WTC11 (cell line): ENCODE measurements at regions not wholly inside any gene's neighbourhood (a gene's known extent, or its start where the extent isn't known, plus 50 kb on each side); places are given as distances from the start of the nearest gene placed in this dataset.

Experiments
- ATAC-seq: fragments of 200-7000 bp; cut with Tn5 transposase; 2 replicates; pipeline ENCODE4 v1.10.0; 2021; ENCODE audit warnings: mild to moderate bottlenecking, moderate library complexity
- CTCF ChIA-PET: fragments of 300-600 bp; sonication (Branson Sonifier 250); formaldehyde crosslinking; loops from one replicate; lab custom pipeline; 2021; ENCODE audit warnings: antibody characterized with exemption; lab: Charles Lee
- POLR2A ChIA-PET: fragments of 350-600 bp; sonication (Branson Sonifier 250); formaldehyde crosslinking; loops from one replicate; lab custom pipeline; 2021; ENCODE audit warnings: antibody characterized with exemption; lab: Charles Lee
- DNase-seq: peaks from one replicate; pipeline ENCODE4 v3.0.0; 2021; ENCODE audit warnings: low spot score
- H3K27ac Mint-ChIP-seq: 2 replicates; pipeline ENCODE4 v1.8.0; 2021; ENCODE audit warnings: mixed read lengths
- H3K27me3 Mint-ChIP-seq: 2 replicates; pipeline ENCODE4 v1.8.0; 2021; ENCODE audit warnings: low read depth, mild to moderate bottlenecking, moderate library complexity, mixed read lengths
- H3K36me3 Mint-ChIP-seq: 2 replicates; pipeline ENCODE4 v1.8.0; 2021; ENCODE audit warnings: mixed read lengths
- H3K4me1 Mint-ChIP-seq: 2 replicates; pipeline ENCODE4 v1.8.0; 2022; ENCODE audit warnings: mixed read lengths
- H3K4me3 Mint-ChIP-seq: 2 replicates; pipeline ENCODE4 v1.8.0; 2021; ENCODE audit warnings: mild to moderate bottlenecking, moderate library complexity, mixed read lengths
- H3K9me3 Mint-ChIP-seq: 2 replicates; pipeline ENCODE4 v1.8.0; 2021; ENCODE audit warnings: mixed read lengths
- AR ChIP-seq: fragments of 250-450 bp; sonication (Bioruptor Pico); IDR thresholded peaks from 2 replicates; pipeline ENCODE4 v1.9.0; 2021; ENCODE audit warnings: mild to moderate bottlenecking
- ATF2 ChIP-seq: sonication (generic); formaldehyde crosslinking; IDR thresholded peaks from 2 replicates; pipeline ENCODE4 v1.8.1; 2022; ENCODE audit warnings: low read depth, missing genetic modification reagents, borderline replicate concordance
- FOXJ3 ChIP-seq: sonication (generic); formaldehyde crosslinking; IDR thresholded peaks from 2 replicates; pipeline ENCODE4 v1.9.0; 2021; ENCODE audit warnings: missing genetic modification reagents, mild to moderate bottlenecking, borderline replicate concordance
- FOXK1 ChIP-seq: sonication (generic); formaldehyde crosslinking; IDR thresholded peaks from 2 replicates; pipeline ENCODE4 v1.8.0; 2022; ENCODE audit warnings: mild to moderate bottlenecking, moderate library complexity, missing genetic modification reagents
- GRHL2 ChIP-seq: fragments of 250-450 bp; sonication (Bioruptor Pico); IDR thresholded peaks from 2 replicates; pipeline ENCODE4 v1.8.0; 2022; ENCODE audit warnings: mild to moderate bottlenecking, moderate library complexity; ENCODE audit not compliant: insufficient replicate concordance, severe bottlenecking
- GTF2I ChIP-seq: fragments of 250-450 bp; sonication (Bioruptor Pico); conservative IDR thresholded peaks from 2 replicates; pipeline ENCODE4 v1.4.0; 2021; ENCODE audit warnings: mild to moderate bottlenecking
- IRF2 ChIP-seq: sonication (generic); formaldehyde crosslinking; IDR thresholded peaks from 2 replicates; pipeline ENCODE4 v1.8.0; 2022; ENCODE audit warnings: low read depth, missing genetic modification reagents, borderline replicate concordance
- MLX ChIP-seq: sonication (generic); formaldehyde crosslinking; IDR thresholded peaks from 2 replicates; pipeline ENCODE4 v1.8.1; 2023; ENCODE audit warnings: mild to moderate bottlenecking, missing genetic modification reagents, moderate library complexity
- NR1H2 ChIP-seq: sonication (generic); formaldehyde crosslinking; IDR thresholded peaks from 2 replicates; pipeline ENCODE4 v1.9.0; 2021; ENCODE audit warnings: mild to moderate bottlenecking, moderate library complexity, missing genetic modification reagents
- RELA ChIP-seq: sonication (generic); formaldehyde crosslinking; IDR thresholded peaks from 2 replicates; pipeline ENCODE4 v1.8.1; 2022; ENCODE audit warnings: missing genetic modification reagents, mild to moderate bottlenecking, borderline replicate concordance
- RORB ChIP-seq: fragments of 250-450 bp; sonication (Bioruptor Pico); IDR thresholded peaks from 2 replicates; pipeline ENCODE4 v1.9.0; 2021; ENCODE audit warnings: mild to moderate bottlenecking
- ZBTB43 ChIP-seq: sonication (generic); formaldehyde crosslinking; IDR thresholded peaks from 2 replicates; pipeline ENCODE4 v1.8.1; 2023; ENCODE audit warnings: mild to moderate bottlenecking, missing genetic modification reagents
- ZMAT4 ChIP-seq: fragments of 250-450 bp; sonication (Bioruptor Pico); IDR thresholded peaks from 2 replicates; pipeline ENCODE4 v1.9.0; 2021; ENCODE audit warnings: mild to moderate bottlenecking
- ZNF138 ChIP-seq: sonication (generic); formaldehyde crosslinking; conservative IDR thresholded peaks from 2 replicates; pipeline ENCODE4 v1.8.1; 2022; ENCODE audit warnings: mild to moderate bottlenecking, moderate library complexity, missing genetic modification reagents
- ZNF219 ChIP-seq: sonication (generic); formaldehyde crosslinking; IDR thresholded peaks from 2 replicates; pipeline ENCODE4 v1.8.0; 2023; ENCODE audit warnings: missing genetic modification reagents, mild to moderate bottlenecking, borderline replicate concordance
- ZNF263 ChIP-seq: sonication (generic); formaldehyde crosslinking; IDR thresholded peaks from 2 replicates; pipeline ENCODE4 v1.8.1; 2022; ENCODE audit warnings: low read depth, mild to moderate bottlenecking, moderate library complexity, missing genetic modification reagents
- ZNF281 ChIP-seq: sonication (generic); formaldehyde crosslinking; IDR thresholded peaks from 2 replicates; pipeline ENCODE4 v1.8.0; 2023; ENCODE audit warnings: mild to moderate bottlenecking, missing genetic modification reagents
- ZNF416 ChIP-seq: fragments of 250-450 bp; sonication (Bioruptor Pico); IDR thresholded peaks from 2 replicates; pipeline ENCODE4 v1.9.0; 2021; ENCODE audit warnings: mild to moderate bottlenecking, inconsistent platforms
- ZNF671 ChIP-seq: fragments of 250-450 bp; sonication (Bioruptor Pico); IDR thresholded peaks from 2 replicates; pipeline ENCODE4 v1.8.0; 2021; ENCODE audit warnings: mild to moderate bottlenecking

GRCh38 chr14:40691066-40691465, 915.6 kb upstream of the LRFN5 start:
- peaks cover 10% of the 10 kb centered on the region for H3K36me3 Mint-ChIP-seq
- peaks cover 12% of the 10 kb centered on the region for H3K9me3 Mint-ChIP-seq
- POLR2A ChIA-PET = no interaction called here
- ATAC-seq (no peak), DNase-seq (no peak)
- H3K4me1 Mint-ChIP-seq = peaks cover 13% of the 10 kb centered on the region
- TF ChIP-seq ZNF263 (no peak), ZNF416 (CRISPR knock-in tag) (no peak)
- TF ChIP-seq, all 79 proteins: peak for 0
- Mint-ChIP-seq H3K27me3 (no peaks in the 10 kb centered on the region), H3K27ac (no peak overlapping the region), H3K4me3 (no peak overlapping the region)
- CTCF ChIA-PET = no interaction called here

- POLR2A ChIA-PET = no interaction called here
- Mint-ChIP-seq H3K36me3 (no peaks in the 10 kb centered on the region), H3K27ac (0 out of 2 replicates have a peak overlapping the region, but pooled peaks have one; percentile 15), H3K4me3 (no peak overlapping the region), H3K27me3 (no peaks in the 10 kb centered on the region), H3K4me1 (peaks cover 16% of the 10 kb centered on the region), H3K9me3 (no peaks in the 10 kb centered on the region)
- CTCF ChIA-PET = no interaction called here
- ATAC-seq = no peak
- DNase-seq = no peak
- TF ChIP-seq NR1H2 (CRISPR knock-in tag) (no peak), ZMAT4 (CRISPR knock-in tag) (no peak), MLX (CRISPR knock-in tag) (no peak), ZNF138 (CRISPR knock-in tag) (no peak)
These were observed 920.9 kb upstream of the LRFN5 start for GRCh38 chr14:40685764-40686163.

GRCh38 chr14:40684328-40684727, 922.3 kb upstream of the LRFN5 start:
- H3K4me3 Mint-ChIP-seq = no peak overlapping the region
- H3K27me3 Mint-ChIP-seq = no peaks in the 10 kb centered on the region
- ATAC-seq (no peak), DNase-seq (no peak)
- H3K27ac Mint-ChIP-seq = no peak overlapping the region
- no peak for TF ChIP-seq AR
- no peak for TF ChIP-seq IRF2 (CRISPR knock-in tag)
- no peak for TF ChIP-seq ZNF671 (CRISPR knock-in tag)
- TF ChIP-seq ZNF219 (CRISPR knock-in tag) = no peak
- H3K9me3 Mint-ChIP-seq = peaks cover 4% of the 10 kb centered on the region; the same call in 1 of the 2 replicates
- POLR2A ChIA-PET = no interaction called here
- CTCF ChIA-PET = no interaction called here
- H3K36me3 Mint-ChIP-seq = no peaks in the 10 kb centered on the region
- H3K4me1 Mint-ChIP-seq = peaks cover 16% of the 10 kb centered on the region

GRCh38 chr14:40682131-40682913, 924.4 kb upstream of the LRFN5 start:
- Mint-ChIP-seq H3K4me3 (no peak overlapping the region), H3K9me3 (peaks cover 12% of the 10 kb centered on the region), H3K27ac (no peak overlapping the region), H3K4me1 (peaks cover 15% of the 10 kb centered on the region), H3K27me3 (no peaks in the 10 kb centered on the region), H3K36me3 (no peaks in the 10 kb centered on the region)
- POLR2A ChIA-PET = no interaction called here
- peak; percentile 69 for ATAC-seq
- DNase-seq = peak; percentile 11
- CTCF ChIA-PET = no interaction called here
- TF ChIP-seq GRHL2 (CRISPR knock-in tag) = no peak
- TF ChIP-seq RORB (CRISPR knock-in tag) = no peak
- no peak for TF ChIP-seq FOXK1 (CRISPR knock-in tag)
- TF ChIP-seq ATF2 (CRISPR knock-in tag) = no peak
- TF ChIP-seq FOXJ3 (CRISPR knock-in tag) = no peak
- no peak for TF ChIP-seq RELA (CRISPR knock-in tag)
- TF ChIP-seq ZBTB43 (CRISPR knock-in tag) = no peak
- no peak for TF ChIP-seq ZNF281 (CRISPR knock-in tag)
- no peak for TF ChIP-seq ZNF671 (CRISPR knock-in tag)
- no peak for TF ChIP-seq ZNF138 (CRISPR knock-in tag)
- TF ChIP-seq GTF2I = no peak
- TF ChIP-seq ZNF263 = no peak
